HG02885 (cell line): ENCODE measurements at regions not wholly inside any gene's neighbourhood (a gene's known extent, or its start where the extent isn't known, plus 50 kb on each side); places are given as distances from the start of the nearest gene placed in this dataset.
"Not testable (repeated sequence)": the region's sequence is repeated elsewhere in the genome, so short reads cannot be mapped to it uniquely, and the experiment has no call there.

Experiments
- ATAC-seq: cut with Tn5 transposase; IDR thresholded peaks from one replicate; pipeline ENCODE4 v1.9.1; 2021; ENCODE audit warnings: mild to moderate bottlenecking; ENCODE audit not compliant: unreplicated experiment, poor library complexity

DNA sequence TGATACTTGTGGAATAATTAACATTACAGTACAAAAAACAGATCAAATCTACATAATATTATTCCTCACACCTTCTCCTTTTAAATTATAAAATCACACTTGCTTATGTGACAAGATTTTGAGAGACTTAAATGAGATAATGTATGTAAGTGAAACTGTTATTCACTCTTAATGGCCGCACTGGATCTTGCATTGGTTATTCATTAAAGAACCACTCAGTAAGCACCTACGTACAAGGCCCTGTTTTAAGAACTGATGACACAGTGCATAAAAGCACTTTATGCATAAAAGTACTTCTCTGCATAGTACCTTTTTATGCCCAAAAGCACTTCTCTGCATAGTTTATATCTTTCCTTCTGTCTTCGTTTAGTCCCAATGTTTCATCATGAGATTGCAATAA is 172.1 kb downstream of the GOLGA6L6 start:
- no peak for ATAC-seq

DNA sequence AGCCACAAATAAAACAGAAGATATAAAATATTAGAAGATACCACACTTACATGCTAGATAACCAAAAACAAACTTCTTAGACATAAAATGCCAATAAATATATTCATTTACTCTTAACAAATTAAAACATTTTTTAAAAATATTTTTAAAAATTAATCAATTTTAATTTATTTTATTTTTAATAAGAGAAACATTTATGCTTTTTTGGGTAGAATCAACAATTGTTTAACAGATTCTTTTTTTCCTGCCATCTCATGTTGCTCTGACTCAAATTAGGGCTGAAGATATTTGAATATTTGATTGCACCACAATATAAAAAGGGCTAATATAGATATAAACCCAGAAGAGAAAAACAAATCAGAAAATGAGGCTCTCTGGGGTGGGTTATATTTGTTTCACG is 172.6 kb downstream of the GOLGA6L6 start:
- ATAC-seq = no peak

DNA sequence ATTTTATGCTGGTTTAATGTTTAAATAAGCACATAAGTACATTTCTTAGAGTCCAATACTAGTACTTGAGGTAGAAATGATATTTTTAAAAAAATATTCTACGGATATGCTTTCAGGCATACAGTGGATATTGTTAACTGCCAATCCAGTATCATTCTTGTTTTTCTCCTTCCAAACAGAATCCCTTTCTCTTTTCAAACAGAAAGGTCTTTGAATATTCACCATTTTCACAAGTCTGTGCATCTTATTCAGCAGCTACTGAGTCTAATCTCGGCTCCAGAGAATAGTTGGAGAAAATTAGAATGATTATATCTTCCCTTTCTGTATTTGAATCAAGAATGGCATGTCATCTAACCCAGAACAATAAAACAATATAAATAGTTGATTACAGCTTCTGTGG is 174.5 kb downstream of the GOLGA6L6 start:
- ATAC-seq = no peak

DNA sequence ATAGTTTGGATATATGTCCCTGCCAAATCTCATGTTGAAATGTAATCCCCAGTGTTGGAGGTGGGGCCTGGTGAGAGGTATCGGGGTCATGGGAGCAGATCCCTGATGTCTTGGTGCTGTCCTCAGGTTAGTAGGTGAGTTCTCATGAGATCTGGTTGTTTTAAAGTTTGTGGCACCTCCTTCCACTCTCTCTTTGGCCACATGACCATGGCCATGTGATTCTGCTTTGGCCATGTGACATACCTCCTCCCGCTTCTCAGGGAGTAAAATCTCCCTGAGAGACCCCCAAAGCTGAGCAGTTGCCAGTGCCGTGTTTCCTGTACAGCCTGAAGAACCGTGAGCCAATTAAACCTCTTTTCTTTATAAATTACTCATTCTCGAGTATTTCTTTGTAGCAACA is 178.0 kb downstream of the GOLGA6L6 start:
- ATAC-seq = not testable (repeated sequence)

DNA sequence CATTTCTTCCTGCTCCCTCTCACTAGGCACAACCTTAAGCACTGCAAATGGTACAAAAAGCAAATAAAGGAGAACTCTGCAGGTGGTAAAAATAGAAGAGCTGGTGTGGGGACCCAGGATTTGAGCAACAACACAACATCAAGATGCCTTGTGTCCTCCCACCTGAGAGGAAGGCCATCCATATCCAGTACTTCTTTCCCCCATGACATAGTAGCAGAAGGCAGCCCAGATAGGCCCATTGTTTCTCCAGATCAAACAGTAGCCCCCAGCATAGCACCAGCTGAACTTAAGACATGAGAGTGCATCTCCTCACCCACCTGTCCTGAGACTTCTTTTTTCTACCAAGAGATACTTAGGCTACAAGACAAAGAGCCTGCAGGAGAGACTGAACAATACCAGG is 180.5 kb downstream of the GOLGA6L6 start:
- no peak for ATAC-seq

DNA sequence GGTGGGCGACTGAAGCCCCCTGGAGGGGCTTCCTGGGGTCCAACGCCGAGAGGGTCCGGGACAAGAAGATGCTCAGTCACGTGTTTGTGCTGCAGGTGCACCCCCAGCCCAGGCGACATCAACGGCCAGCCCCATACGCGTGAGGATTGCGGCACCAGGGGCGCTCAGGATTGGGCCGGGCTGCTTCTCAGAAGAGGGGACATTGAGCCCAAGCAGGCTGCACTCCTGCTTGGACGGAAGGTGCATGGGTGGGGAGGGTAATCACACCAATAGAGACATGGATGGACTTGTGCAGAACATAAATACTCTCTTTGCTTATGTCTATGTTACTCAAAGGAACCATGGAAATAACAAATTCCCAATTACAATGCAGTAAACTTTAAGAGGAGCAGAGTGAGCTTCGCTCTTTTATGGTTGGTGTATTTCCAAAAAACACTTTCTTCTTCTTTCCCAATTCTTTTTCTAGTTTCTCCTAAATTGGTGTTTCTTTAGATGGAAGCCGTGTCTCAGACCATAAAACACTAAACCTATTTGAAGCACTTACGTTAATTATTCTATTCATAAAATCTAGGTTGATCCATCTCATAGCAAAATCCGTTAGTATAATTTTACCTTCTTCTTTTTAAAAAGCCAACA is 182.7 kb downstream of the GOLGA6L6 start:
- ATAC-seq = no peak

DNA sequence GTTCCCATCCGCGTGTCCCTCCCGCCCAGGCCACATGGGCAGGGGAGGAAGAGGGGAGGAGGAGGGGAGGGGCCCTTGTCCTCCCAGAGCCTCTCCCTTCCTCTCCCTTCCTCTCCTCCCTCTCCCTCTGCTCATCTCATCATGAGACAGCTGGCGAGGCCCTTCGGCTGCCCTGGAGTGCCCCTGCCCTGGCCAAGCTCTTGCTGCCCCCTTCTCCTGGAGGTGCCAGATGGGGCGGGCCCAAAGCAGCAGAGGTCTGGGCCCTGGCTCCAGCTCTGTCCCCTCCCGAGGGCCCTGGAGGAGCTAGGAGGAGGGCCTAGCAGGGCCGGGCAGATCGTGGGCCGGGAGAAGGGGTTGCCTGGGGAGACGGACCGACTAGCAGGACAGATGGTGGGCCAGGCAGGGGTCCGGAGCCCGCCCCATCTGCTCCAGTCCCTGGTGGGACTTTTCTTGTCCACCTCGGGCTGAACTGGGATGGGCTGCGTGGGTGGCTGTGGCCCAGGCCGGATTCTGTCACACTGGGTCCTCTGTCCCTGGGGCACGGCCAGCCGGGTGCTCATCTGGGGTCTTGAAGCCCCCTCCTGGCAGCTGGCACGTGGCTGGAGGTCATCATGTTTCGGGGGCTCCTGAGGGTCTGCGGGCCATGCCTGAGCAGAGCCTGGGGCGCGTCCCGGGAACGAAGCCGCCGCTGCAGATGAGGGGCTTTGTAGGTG is 183.4 kb downstream of the GOLGA6L6 start:
- no peak for ATAC-seq

DNA sequence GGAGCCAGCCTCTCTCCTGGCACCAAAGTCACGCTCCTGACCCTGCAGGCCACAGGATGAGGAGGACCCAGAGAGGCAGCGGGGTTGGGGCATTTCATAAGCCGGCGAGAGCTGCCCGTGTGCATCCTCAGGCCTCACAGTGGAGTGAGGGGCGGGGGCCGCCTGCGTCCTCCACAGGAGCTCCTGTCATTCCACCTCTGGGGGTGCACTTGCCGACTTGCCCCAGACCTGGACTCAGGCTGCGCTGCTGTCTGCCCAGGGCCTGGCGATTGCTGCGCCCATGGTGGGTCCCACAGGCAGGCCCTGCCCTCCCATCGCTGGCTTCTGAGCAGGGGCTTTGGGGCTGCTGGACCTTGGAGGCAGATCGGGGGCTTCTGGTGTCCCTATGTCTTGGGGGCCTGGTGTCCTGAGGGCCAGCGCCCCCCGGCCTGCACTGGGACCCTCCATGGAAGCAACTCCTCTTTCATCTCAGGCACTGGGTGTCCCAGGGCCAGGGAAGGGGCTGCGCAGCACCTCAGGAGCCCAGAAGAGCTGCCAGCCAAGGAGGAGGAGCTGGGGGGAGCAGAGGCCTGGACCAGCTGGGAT is 184.0 kb downstream of the GOLGA6L6 start:
- ATAC-seq = no peak

DNA sequence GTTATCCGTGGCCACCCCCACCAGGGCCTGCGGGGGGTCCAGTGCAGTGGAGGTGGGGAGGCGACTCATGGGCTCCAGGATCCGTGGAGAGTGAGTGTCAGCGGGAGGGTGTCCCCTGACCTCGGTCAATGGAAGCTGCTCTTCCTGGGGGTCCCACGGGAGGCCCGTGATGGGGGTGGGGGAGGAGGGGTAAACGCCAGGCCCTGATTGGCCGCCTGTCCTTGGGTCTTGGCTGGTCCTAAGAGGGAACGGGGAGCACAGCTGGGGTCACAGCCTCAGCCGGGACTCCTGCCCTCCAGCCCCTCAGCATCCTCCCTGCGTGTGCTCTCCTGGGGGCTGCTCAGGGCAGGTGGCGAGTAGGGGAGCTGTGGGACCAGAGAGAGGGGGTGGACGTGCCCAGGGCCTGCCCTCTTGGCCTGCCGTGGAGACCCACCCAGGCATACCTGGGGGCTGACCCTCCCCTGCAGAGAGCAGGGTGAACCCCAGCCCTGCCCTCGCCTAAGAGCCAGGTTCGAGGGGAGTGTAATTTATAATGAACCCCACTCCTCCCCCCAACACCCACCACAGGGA is 184.6 kb downstream of the GOLGA6L6 start:
- peak; percentile 13 for ATAC-seq

DNA sequence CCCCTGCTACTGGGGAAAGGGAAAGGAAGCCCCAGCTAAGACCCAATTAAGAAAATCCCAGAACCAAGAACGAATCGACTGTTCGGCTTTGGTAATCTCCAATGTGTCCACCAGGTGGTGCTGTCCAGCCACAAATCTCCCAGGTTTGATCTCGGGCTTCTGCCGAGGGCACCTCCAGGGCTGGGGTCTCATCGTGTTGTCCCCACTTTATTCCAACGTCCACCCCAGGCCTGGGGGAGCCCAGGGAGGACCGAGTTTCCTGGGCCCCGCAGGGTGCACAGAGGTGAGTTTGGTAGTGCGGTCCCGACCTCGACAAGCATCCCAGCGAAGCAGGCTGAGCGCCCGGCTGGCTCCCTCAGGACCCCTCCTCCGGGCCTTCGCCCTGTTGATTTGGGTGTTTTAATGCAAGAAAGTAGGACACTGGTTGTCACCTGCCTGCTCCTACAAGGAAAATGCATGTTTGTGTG is 185.1 kb downstream of the GOLGA6L6 start:
- ATAC-seq = peak; percentile 63

DNA sequence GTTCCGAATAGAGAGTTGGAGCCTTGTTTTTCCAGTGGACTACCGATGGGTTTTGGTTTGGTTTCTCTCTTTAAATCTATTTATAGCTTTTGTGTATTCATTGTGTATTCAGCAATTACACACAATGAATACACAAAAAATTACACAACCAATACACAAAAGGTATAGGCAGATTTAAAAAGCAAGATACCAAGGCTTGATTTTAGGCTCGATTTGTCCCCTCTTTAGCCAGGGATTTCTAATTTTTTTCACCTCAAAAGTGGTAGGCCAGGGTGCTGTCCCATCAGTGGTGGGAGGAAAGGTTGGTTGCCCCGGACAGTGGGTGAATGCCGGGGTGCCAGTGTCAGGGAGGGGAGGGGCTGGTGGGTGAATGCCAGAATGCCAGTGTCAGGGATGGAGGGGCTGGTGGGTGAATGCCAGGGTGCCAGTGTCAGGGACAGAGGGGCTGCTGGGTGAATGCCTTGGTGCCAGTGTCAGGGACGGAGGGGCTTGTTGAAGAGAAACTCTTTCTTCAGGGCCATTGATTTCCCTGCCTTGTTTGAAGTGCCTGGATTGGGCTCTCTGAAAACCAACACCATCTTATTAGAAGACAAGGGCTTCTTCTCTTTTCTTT is 186.2 kb downstream of the GOLGA6L6 start:
- no peak for ATAC-seq

DNA sequence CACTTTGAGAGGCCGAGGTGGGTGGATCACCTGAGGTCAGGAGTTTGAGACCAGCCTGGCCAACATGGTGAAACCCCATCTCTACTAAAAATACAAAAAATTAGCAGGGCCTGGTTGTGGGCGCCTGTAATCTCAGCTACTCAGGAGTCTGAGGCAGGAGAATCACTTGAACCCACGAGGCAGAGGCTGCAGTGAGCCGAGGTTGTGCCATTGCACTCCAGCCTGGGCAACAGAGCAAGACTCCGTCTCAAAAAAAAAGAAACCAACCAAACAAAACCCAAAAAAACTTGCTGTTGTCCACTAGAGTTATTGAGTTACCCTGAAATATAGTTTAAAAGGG is 186.7 kb downstream of the GOLGA6L6 start:
- not testable (repeated sequence) for ATAC-seq

DNA sequence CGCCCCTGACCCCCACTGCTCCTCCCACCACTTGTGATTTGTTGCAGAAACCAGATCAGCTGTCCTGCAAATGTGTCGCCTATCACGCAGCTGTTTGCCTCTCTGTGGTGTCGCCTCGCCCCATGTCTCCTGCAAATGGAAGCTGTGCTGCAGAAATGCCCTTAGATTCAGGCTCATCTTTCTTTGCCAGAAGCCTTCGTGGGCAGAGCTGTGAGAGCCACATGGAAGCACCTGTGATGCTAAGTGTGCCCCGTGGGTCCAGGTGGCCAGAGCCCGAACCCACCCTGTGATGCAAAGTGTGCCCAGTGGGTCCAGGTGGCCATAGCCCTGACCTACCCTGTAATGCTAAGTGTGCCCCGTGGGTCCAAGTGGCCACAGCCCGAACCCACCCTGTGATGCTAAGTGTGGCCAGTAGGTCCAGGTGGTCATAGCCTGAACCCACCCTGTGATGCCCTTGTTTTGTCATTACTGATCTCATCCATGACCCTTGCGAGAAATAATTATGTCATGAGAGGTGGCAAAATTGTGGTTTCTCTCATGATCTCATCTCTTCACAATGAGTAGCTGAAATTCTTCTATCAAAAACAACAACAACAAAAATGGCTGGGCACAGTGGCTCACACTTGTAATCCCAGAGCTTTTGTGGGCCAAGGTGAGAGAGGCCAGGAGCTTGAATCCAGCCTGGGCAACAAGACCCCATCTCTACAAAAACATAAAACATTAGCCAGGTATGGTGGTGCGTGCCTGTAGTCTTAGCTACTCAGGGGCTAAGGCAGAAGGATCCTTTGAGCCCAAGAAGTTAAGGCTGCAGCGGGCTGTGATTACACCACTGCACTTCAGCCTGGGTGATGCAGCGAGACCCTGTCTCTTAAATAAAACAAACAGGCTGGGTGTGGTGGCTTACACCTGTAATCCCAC is 187.4 kb downstream of the GOLGA6L6 start:
- ATAC-seq = no peak

DNA sequence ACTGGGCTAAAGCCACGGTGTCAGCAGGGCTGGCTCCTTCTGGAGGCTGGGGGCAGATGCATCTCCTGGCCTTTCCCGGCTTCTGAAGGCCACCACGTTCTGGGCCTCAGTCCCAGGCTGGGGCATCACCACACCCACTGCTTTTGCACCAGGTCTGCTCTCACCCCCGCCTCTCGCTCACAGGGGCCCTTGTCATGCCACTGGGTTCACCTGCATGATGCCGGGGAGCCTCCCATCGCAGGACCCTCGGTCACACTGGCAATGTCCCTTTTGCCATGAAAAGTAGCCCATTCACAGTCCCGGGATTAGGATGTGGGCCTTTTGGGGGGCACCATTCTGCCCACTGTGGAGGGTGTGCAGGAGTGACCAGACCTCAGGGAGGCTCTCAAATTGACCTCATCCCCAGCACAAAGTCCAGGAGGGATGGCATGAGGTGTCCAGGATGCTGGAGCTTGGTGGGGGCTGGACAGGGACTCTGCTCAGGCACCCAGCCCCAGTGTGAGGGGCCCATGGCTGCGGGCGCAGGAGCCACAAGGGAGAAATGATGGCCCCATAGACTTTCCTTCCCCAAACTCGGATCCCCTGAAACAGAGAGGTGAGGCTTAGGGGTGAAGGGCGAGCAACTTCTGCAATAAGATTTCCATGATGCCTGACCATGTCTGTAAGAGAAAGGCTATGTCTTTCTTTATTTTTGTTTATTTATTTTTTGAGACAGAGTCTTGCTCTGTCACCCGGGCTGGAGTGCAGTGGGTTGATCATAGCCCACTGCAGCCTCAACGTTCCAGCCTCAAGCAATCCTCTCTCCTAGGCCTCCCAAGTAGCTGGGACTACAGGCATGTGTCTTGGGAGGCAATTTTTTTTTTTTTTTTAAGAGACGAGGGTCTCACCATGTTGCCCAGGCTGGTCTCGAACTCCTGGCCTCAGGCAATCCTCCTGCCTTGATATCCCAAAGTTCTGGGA is 189.1 kb downstream of the GOLGA6L6 start:
- ATAC-seq = no peak

DNA sequence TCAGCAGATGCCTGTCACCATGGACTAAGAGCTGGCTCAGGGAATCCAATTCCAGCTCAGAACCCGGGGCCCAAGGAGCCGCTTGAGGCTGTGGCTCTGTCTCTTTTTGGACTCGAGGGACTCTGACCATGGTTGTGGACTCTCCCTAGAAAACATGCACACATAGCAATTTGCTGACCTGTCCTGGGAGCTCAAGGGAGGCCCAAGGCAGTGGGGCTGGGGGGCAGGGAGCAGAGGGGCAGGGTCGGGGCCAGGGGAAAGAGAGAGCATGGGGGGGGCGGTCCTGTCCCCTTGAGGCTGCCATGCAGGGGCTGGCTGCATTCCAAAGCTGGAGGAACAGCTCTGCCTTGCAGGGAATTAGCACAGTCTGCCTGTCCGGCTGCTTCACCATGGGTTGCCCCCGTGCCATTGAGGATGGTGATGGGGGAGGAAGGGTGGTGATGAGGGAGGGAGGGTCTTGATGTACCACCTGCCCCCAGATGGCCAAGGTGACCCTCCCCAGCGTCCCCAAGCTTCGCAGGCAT is 190.1 kb downstream of the GOLGA6L6 start:
- ATAC-seq = no peak

DNA sequence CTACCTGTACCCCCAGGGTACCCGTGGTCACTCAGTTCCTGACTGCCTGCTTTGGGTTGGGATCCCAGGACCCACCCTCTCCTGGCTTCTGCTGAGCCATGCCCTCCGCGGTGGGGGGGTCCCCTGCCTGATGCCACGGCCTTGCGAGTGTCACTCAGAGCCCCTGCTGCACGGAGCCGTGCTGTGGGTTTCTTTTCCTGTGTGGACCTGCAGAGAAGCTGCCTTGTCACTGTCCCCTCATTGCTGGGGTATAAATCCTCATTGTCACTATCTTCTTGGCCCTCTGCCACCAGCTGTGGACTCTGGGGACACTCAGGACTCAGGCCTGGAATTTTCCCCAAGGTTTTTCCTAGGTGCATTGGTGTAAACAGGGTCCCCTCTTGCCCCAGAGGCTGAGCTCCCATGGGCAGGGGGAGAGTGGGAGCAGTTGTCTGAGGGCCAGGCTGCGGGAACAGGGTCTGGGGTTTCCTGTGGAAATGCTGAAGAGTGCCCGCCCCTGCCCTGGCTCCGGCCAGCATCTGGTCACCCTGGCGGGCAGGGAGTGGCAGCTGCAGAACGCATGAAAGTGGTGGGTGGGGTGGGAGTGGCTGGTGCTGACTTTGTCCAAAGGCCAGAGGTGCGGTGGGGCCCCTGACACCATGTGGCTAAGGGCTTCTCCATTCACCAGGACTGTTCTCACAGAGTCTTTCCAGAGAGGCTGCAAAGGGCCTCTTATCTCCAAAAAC is 191.7 kb downstream of the GOLGA6L6 start:
- ATAC-seq = no peak

DNA sequence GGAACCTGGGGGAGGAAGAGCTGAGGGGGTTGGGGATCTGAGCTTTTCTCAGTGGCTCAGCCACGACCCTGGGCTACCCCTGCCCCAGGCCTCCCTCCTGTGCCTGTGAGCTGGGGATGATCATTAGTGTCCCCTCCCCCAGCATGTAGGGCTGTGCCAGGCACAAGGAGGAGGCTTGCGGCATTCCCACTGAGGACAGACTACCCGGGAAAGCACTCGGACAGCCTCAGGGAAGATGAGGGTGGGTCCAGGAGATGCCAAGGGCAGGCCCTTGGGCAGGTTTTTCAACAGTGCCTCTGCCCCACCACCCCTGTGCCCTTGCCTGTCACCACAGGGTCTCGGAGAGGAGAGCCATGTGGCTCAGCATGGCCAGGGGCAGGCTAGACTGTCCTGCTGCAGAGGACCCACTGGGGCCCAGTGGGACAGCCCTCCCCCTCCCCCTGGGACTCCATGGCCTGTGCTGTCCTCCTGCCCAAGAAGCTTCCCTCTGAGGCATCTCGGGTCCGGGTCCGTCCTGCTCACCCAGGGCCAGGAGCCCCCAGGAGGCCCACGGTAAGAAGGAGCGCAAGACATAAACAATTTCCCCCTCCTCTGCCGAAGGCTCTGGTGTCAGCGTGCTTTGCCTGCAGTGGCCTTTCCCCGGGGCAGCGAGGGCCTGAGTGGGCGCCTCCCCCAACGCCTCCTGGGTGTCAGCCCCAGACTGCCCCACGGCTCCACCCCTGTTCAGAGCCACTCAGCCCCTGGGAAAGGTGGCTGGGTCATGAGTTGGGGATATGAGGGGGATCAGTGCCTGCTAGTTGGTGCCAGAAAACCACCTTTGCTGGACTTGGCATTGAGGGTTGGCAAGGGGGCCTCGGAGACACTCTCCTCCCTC is 192.5 kb downstream of the GOLGA6L6 start:
- no peak for ATAC-seq
